ENCODE measurements at regions not wholly inside any gene's neighbourhood (a gene's known extent, or its start where the extent isn't known, plus 50 kb on each side); places are given as distances from the start of the nearest gene placed in this dataset.
"Not testable (repeated sequence)": the region's sequence is repeated elsewhere in the genome, so short reads cannot be mapped to it uniquely, and the experiment has no call there.

GRCh38 chr4:49510238-49510637 is 524.2 kb downstream of the CWH43 start:
- H4K8ac ChIP-seq (ENCODE audit: low read depth, low read length); DNase-seq; H4K12ac ChIP-seq (ENCODE audit: low read depth, low read length); H2BK12ac ChIP-seq (ENCODE audit: low read length); H3K23ac ChIP-seq (ENCODE audit: low read length); H3K27me3 ChIP-seq (ENCODE audit: insufficient read depth, low read length); H3K79me2 ChIP-seq (ENCODE audit: control insufficient read depth, insufficient read depth, low read length, poor library complexity); H3K4ac ChIP-seq (ENCODE audit: low read depth, low read length); H3K4me2 ChIP-seq (ENCODE audit: low read length); H2BK5ac ChIP-seq (ENCODE audit: low read depth, low read length, poor library complexity); H3K14ac ChIP-seq (ENCODE audit: low read length); H2BK120ac ChIP-seq (ENCODE audit: insufficient read depth, low read length, poor library complexity); H4K91ac ChIP-seq (ENCODE audit: low read depth, low read length); H3K36me3 ChIP-seq (ENCODE audit: control insufficient read depth in 1 of 2, insufficient read depth in 2 of 2, low read length in 2 of 2); H3K4me3 ChIP-seq (ENCODE audit: low read depth, low read length); H3K4me1 ChIP-seq (ENCODE audit: control insufficient read depth in 1 of 2, insufficient read depth in 2 of 2, low read length in 2 of 2); H3K79me1 ChIP-seq (ENCODE audit: low read length); H2AK5ac ChIP-seq (ENCODE audit: low read length); H3K9ac ChIP-seq (ENCODE audit: low read length); H2AFZ ChIP-seq (ENCODE audit: insufficient read depth, low read length, poor library complexity); H3K27ac ChIP-seq (ENCODE audit: low read depth, low read length); H3K18ac ChIP-seq (ENCODE audit: low read length): not testable (repeated sequence)
- peaks cover 29% of the 10 kb centered on the region for H3K9me3 ChIP-seq (ENCODE audit: insufficient read depth, low read depth, low read length)
- WGBS (ENCODE audit: extremely low coverage, insufficient coverage, insufficient read length) = no CpG with 5 or more reads among the region's 7 CpGs

- not testable (repeated sequence) for H3K79me1 ChIP-seq (ENCODE audit: low read length); H4K91ac ChIP-seq (ENCODE audit: low read depth, low read length); H3K27ac ChIP-seq (ENCODE audit: low read depth, low read length); H2BK12ac ChIP-seq (ENCODE audit: low read length); H2BK5ac ChIP-seq (ENCODE audit: low read depth, low read length, poor library complexity); H4K8ac ChIP-seq (ENCODE audit: low read depth, low read length); H3K18ac ChIP-seq (ENCODE audit: low read length); H3K4me1 ChIP-seq (ENCODE audit: control insufficient read depth in 1 of 2, insufficient read depth in 2 of 2, low read length in 2 of 2); H3K4ac ChIP-seq (ENCODE audit: low read depth, low read length); H3K4me2 ChIP-seq (ENCODE audit: low read length); H2AFZ ChIP-seq (ENCODE audit: insufficient read depth, low read length, poor library complexity); H4K12ac ChIP-seq (ENCODE audit: low read depth, low read length); H3K23ac ChIP-seq (ENCODE audit: low read length); H3K79me2 ChIP-seq (ENCODE audit: control insufficient read depth, insufficient read depth, low read length, poor library complexity); H2BK120ac ChIP-seq (ENCODE audit: insufficient read depth, low read length, poor library complexity); H3K27me3 ChIP-seq (ENCODE audit: insufficient read depth, low read length); H2AK5ac ChIP-seq (ENCODE audit: low read length); H3K36me3 ChIP-seq (ENCODE audit: control insufficient read depth in 1 of 2, insufficient read depth in 2 of 2, low read length in 2 of 2); H3K14ac ChIP-seq (ENCODE audit: low read length); H3K4me3 ChIP-seq (ENCODE audit: low read depth, low read length); H3K9ac ChIP-seq (ENCODE audit: low read length)
- DNase-seq = peak in 1 of 2 donors; percentile 0
- H3K9me3 ChIP-seq (ENCODE audit: insufficient read depth, low read depth, low read length) = peaks cover 32% of the 10 kb centered on the region
- no CpG with 5 or more reads among the region's 10 CpGs for WGBS (ENCODE audit: extremely low coverage, insufficient coverage, insufficient read length)
Observed at GRCh38 chr4:49511353-49511752, 525.3 kb downstream of the CWH43 start.

- not testable (repeated sequence) for H4K8ac ChIP-seq (ENCODE audit: low read depth, low read length); H2BK12ac ChIP-seq (ENCODE audit: low read length); H3K4me2 ChIP-seq (ENCODE audit: low read length); H3K79me1 ChIP-seq (ENCODE audit: low read length); H3K4me1 ChIP-seq (ENCODE audit: control insufficient read depth in 1 of 2, insufficient read depth in 2 of 2, low read length in 2 of 2); H2AK5ac ChIP-seq (ENCODE audit: low read length); H3K4me3 ChIP-seq (ENCODE audit: low read depth, low read length); H2AFZ ChIP-seq (ENCODE audit: insufficient read depth, low read length, poor library complexity); H4K12ac ChIP-seq (ENCODE audit: low read depth, low read length); H3K27ac ChIP-seq (ENCODE audit: low read depth, low read length); H3K18ac ChIP-seq (ENCODE audit: low read length); H4K91ac ChIP-seq (ENCODE audit: low read depth, low read length); H2BK120ac ChIP-seq (ENCODE audit: insufficient read depth, low read length, poor library complexity); H3K36me3 ChIP-seq (ENCODE audit: control insufficient read depth in 1 of 2, insufficient read depth in 2 of 2, low read length in 2 of 2); H3K14ac ChIP-seq (ENCODE audit: low read length); H2BK5ac ChIP-seq (ENCODE audit: low read depth, low read length, poor library complexity); H3K23ac ChIP-seq (ENCODE audit: low read length); H3K79me2 ChIP-seq (ENCODE audit: control insufficient read depth, insufficient read depth, low read length, poor library complexity); H3K27me3 ChIP-seq (ENCODE audit: insufficient read depth, low read length); H3K4ac ChIP-seq (ENCODE audit: low read depth, low read length)
- no CpG with 5 or more reads among the region's 13 CpGs for WGBS (ENCODE audit: extremely low coverage, insufficient coverage, insufficient read length)
- peak overlapping the region; percentile 2 for H3K9ac ChIP-seq (ENCODE audit: low read length)
- DNase-seq = peak in 1 of 2 donors; percentile 1
- H3K9me3 ChIP-seq (ENCODE audit: insufficient read depth, low read depth, low read length) = peaks cover 37% of the 10 kb centered on the region
Observed at GRCh38 chr4:49511881-49512491, 525.9 kb downstream of the CWH43 start.

- not testable (repeated sequence) for H3K4me3 ChIP-seq (ENCODE audit: low read depth, low read length); H4K8ac ChIP-seq (ENCODE audit: low read depth, low read length); H3K79me2 ChIP-seq (ENCODE audit: control insufficient read depth, insufficient read depth, low read length, poor library complexity); H3K27me3 ChIP-seq (ENCODE audit: insufficient read depth, low read length); H3K4me1 ChIP-seq (ENCODE audit: control insufficient read depth in 1 of 2, insufficient read depth in 2 of 2, low read length in 2 of 2); H2AFZ ChIP-seq (ENCODE audit: insufficient read depth, low read length, poor library complexity); H3K79me1 ChIP-seq (ENCODE audit: low read length); H4K12ac ChIP-seq (ENCODE audit: low read depth, low read length); H3K4me2 ChIP-seq (ENCODE audit: low read length); H3K36me3 ChIP-seq (ENCODE audit: control insufficient read depth in 1 of 2, insufficient read depth in 2 of 2, low read length in 2 of 2); H2AK5ac ChIP-seq (ENCODE audit: low read length); H3K27ac ChIP-seq (ENCODE audit: low read depth, low read length); H3K23ac ChIP-seq (ENCODE audit: low read length); H3K4ac ChIP-seq (ENCODE audit: low read depth, low read length); H4K91ac ChIP-seq (ENCODE audit: low read depth, low read length); H2BK5ac ChIP-seq (ENCODE audit: low read depth, low read length, poor library complexity); H2BK120ac ChIP-seq (ENCODE audit: insufficient read depth, low read length, poor library complexity); H3K14ac ChIP-seq (ENCODE audit: low read length); H3K9ac ChIP-seq (ENCODE audit: low read length); H3K18ac ChIP-seq (ENCODE audit: low read length); H2BK12ac ChIP-seq (ENCODE audit: low read length)
- peaks cover 37% of the 10 kb centered on the region for H3K9me3 ChIP-seq (ENCODE audit: insufficient read depth, low read depth, low read length)
- DNase-seq = peak in 1 of 2 donors; percentile 1
- WGBS (ENCODE audit: extremely low coverage, insufficient coverage, insufficient read length) = 100% methylated on average over 5 of the region's 33 CpGs
Observed at GRCh38 chr4:49512641-49513545, 526.8 kb downstream of the CWH43 start.

All from trophoblast cell (in vitro differentiated cells and primary cell).